WTC11 (cell line): ENCODE measurements at regions not wholly inside any gene's neighbourhood (a gene's known extent, or its start where the extent isn't known, plus 50 kb on each side); places are given as distances from the start of the nearest gene placed in this dataset.

Experiments
- ATAC-seq: fragments of 200-7000 bp; cut with Tn5 transposase; 2 replicates; pipeline ENCODE4 v1.10.0; 2021; ENCODE audit warnings: mild to moderate bottlenecking, moderate library complexity
- CTCF ChIA-PET: fragments of 300-600 bp; sonication (Branson Sonifier 250); formaldehyde crosslinking; loops from one replicate; lab custom pipeline; 2021; ENCODE audit warnings: antibody characterized with exemption; lab: Charles Lee
- POLR2A ChIA-PET: fragments of 350-600 bp; sonication (Branson Sonifier 250); formaldehyde crosslinking; loops from one replicate; lab custom pipeline; 2021; ENCODE audit warnings: antibody characterized with exemption; lab: Charles Lee
- DNase-seq: peaks from one replicate; pipeline ENCODE4 v3.0.0; 2021; ENCODE audit warnings: low spot score
- H3K27ac Mint-ChIP-seq: 2 replicates; pipeline ENCODE4 v1.8.0; 2021; ENCODE audit warnings: mixed read lengths
- H3K27me3 Mint-ChIP-seq: 2 replicates; pipeline ENCODE4 v1.8.0; 2021; ENCODE audit warnings: low read depth, mild to moderate bottlenecking, moderate library complexity, mixed read lengths
- H3K36me3 Mint-ChIP-seq: 2 replicates; pipeline ENCODE4 v1.8.0; 2021; ENCODE audit warnings: mixed read lengths
- H3K4me1 Mint-ChIP-seq: 2 replicates; pipeline ENCODE4 v1.8.0; 2022; ENCODE audit warnings: mixed read lengths
- H3K4me3 Mint-ChIP-seq: 2 replicates; pipeline ENCODE4 v1.8.0; 2021; ENCODE audit warnings: mild to moderate bottlenecking, moderate library complexity, mixed read lengths
- H3K9me3 Mint-ChIP-seq: 2 replicates; pipeline ENCODE4 v1.8.0; 2021; ENCODE audit warnings: mixed read lengths
- CREB1 ChIP-seq: sonication (generic); formaldehyde crosslinking; IDR thresholded peaks from 2 replicates; pipeline ENCODE4 v1.8.0; 2023; ENCODE audit warnings: mild to moderate bottlenecking, missing genetic modification reagents
- ELF4 ChIP-seq: sonication (generic); formaldehyde crosslinking; IDR thresholded peaks from 2 replicates; pipeline ENCODE4 v1.8.1; 2022; ENCODE audit warnings: low read depth, mild to moderate bottlenecking, moderate library complexity, missing genetic modification reagents
- EMX1 ChIP-seq: fragments of 250-450 bp; sonication (Bioruptor Pico); IDR thresholded peaks from 2 replicates; pipeline ENCODE4 v1.8.0; 2021; ENCODE audit warnings: mild to moderate bottlenecking
- ETV6 ChIP-seq: sonication (generic); formaldehyde crosslinking; IDR thresholded peaks from 2 replicates; pipeline ENCODE4 v1.8.1; 2022; ENCODE audit warnings: mild to moderate bottlenecking, missing genetic modification reagents
- NR3C1 ChIP-seq: sonication (generic); formaldehyde crosslinking; conservative IDR thresholded peaks from 2 replicates; pipeline ENCODE4 v1.8.1; 2023; ENCODE audit warnings: low read depth, mild to moderate bottlenecking, missing genetic modification reagents
- RORB ChIP-seq: fragments of 250-450 bp; sonication (Bioruptor Pico); IDR thresholded peaks from 2 replicates; pipeline ENCODE4 v1.9.0; 2021; ENCODE audit warnings: mild to moderate bottlenecking
- SMAD3 ChIP-seq: sonication (generic); formaldehyde crosslinking; IDR thresholded peaks from 2 replicates; pipeline ENCODE4 v1.8.0; 2022; ENCODE audit warnings: missing genetic modification reagents, mild to moderate bottlenecking, borderline replicate concordance
- SOX15 ChIP-seq: fragments of 250-450 bp; sonication (Bioruptor Pico); IDR thresholded peaks from 2 replicates; pipeline ENCODE4 v1.9.0; 2021; ENCODE audit warnings: mild to moderate bottlenecking
- SP1 ChIP-seq: sonication (generic); formaldehyde crosslinking; conservative IDR thresholded peaks from 2 replicates; pipeline ENCODE4 v1.8.1; 2022; ENCODE audit warnings: missing genetic modification reagents
- TCF7 ChIP-seq: sonication (generic); formaldehyde crosslinking; IDR thresholded peaks from 2 replicates; pipeline ENCODE4 v1.8.0; 2022; ENCODE audit warnings: mild to moderate bottlenecking, low read depth, missing genetic modification reagents, moderate library complexity
- TEAD1 ChIP-seq: sonication (generic); formaldehyde crosslinking; IDR thresholded peaks from 2 replicates; pipeline ENCODE4 v1.8.0; 2022; ENCODE audit warnings: mild to moderate bottlenecking, missing genetic modification reagents
- ZNF263 ChIP-seq: sonication (generic); formaldehyde crosslinking; IDR thresholded peaks from 2 replicates; pipeline ENCODE4 v1.8.1; 2022; ENCODE audit warnings: low read depth, mild to moderate bottlenecking, moderate library complexity, missing genetic modification reagents
- ZNF317 ChIP-seq: sonication (generic); formaldehyde crosslinking; IDR thresholded peaks from 2 replicates; pipeline ENCODE4 v1.8.1; 2023; ENCODE audit warnings: low read depth, mild to moderate bottlenecking, moderate library complexity, missing genetic modification reagents, borderline replicate concordance
- ZNF396 ChIP-seq: fragments of 250-450 bp; sonication (Bioruptor Pico); IDR thresholded peaks from 2 replicates; pipeline ENCODE4 v1.8.0; 2021; ENCODE audit warnings: mild to moderate bottlenecking, moderate library complexity, borderline replicate concordance
- ZNF416 ChIP-seq: fragments of 250-450 bp; sonication (Bioruptor Pico); IDR thresholded peaks from 2 replicates; pipeline ENCODE4 v1.9.0; 2021; ENCODE audit warnings: mild to moderate bottlenecking, inconsistent platforms
- TF ChIP-seq, protein P1 (sequence below): sonication (generic); formaldehyde crosslinking; IDR thresholded peaks from 2 replicates; pipeline ENCODE4 v1.8.1; 2023; ENCODE audit warnings: mild to moderate bottlenecking, moderate library complexity, missing genetic modification reagents
- TF ChIP-seq, protein P2 (sequence below): sonication (generic); formaldehyde crosslinking; IDR thresholded peaks from 2 replicates; pipeline ENCODE4 v1.8.0; 2022; ENCODE audit warnings: mild to moderate bottlenecking, missing genetic modification reagents
- TF ChIP-seq, protein P3 (sequence below): sonication (generic); formaldehyde crosslinking; IDR thresholded peaks from 2 replicates; pipeline ENCODE4 v1.8.1; 2022; ENCODE audit warnings: mild to moderate bottlenecking, missing genetic modification reagents, moderate library complexity, borderline replicate concordance
- TF ChIP-seq, protein P4 (sequence below): sonication (generic); formaldehyde crosslinking; IDR thresholded peaks from 2 replicates; pipeline ENCODE4 v1.8.1; 2023; ENCODE audit warnings: mild to moderate bottlenecking, missing genetic modification reagents, moderate library complexity
- TF ChIP-seq, protein P5 (sequence below): sonication (generic); formaldehyde crosslinking; IDR thresholded peaks from 2 replicates; pipeline ENCODE4 v1.8.1; 2022; ENCODE audit warnings: missing genetic modification reagents, borderline replicate concordance
- TF ChIP-seq, protein P6 (sequence below): sonication (generic); formaldehyde crosslinking; conservative IDR thresholded peaks from 2 replicates; pipeline ENCODE4 v1.8.1; 2023; ENCODE audit warnings: mild to moderate bottlenecking, low read depth, missing genetic modification reagents, moderate library complexity
- TF ChIP-seq, protein P7 (sequence below): sonication (generic); formaldehyde crosslinking; IDR thresholded peaks from 2 replicates; pipeline ENCODE4 v1.8.0; 2022; ENCODE audit warnings: missing genetic modification reagents

DNA sequence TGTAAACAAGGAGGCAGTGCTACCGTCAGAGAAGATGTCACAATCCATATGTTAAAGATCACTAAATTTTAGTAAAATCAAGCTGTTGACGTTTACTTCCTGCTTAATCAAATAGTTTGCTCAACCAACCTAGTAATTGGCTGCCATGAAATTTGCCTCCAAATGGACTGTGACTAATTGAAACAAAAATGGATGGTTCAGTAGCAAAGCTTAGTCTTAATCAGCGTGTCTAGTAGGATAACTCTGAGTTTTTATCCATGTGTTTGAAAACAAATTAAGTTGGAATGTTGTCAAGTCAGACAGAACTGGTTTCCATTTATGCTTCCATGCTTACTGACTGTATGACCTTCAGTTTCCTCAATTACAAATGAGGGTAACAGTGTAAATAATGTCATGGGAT is 1456.7 kb upstream of the CELF2 start:
- ChIA-PET CTCF (no interaction called here), POLR2A (no interaction called here)
- no peak overlapping the region for H3K27ac Mint-ChIP-seq
- DNase-seq, result no peak
- ATAC-seq, result no peak
- no peaks in the 10 kb centered on the region for H3K27me3 Mint-ChIP-seq
- H3K9me3 Mint-ChIP-seq, result no peaks in the 10 kb centered on the region
- TF ChIP-seq SP1 (CRISPR knock-in tag) (no peak), ZNF317 (CRISPR knock-in tag) (no peak), TEAD1 (CRISPR knock-in tag) (no peak), ZNF416 (no peak), SOX15 (CRISPR knock-in tag) (no peak), ELF4 (CRISPR knock-in tag) (no peak), TCF7 (no peak), ZNF396 (CRISPR knock-in tag) (no peak), RORB (CRISPR knock-in tag) (no peak), ZNF263 (no peak), ETV6 (no peak)
- TF ChIP-seq, protein P1, sequence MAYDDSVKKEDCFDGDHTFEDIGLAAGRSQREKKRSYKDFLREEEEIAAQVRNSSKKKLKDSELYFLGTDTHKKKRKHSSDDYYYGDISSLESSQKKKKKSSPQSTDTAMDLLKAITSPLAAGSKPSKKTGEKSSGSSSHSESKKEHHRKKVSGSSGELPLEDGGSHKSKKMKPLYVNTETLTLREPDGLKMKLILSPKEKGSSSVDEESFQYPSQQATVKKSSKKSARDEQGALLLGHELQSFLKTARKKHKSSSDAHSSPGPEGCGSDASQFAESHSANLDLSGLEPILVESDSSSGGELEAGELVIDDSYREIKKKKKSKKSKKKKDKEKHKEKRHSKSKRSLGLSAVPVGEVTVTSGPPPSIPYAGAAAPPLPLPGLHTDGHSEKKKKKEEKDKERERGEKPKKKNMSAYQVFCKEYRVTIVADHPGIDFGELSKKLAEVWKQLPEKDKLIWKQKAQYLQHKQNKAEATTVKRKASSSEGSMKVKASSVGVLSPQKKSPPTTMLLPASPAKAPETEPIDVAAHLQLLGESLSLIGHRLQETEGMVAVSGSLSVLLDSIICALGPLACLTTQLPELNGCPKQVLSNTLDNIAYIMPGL (CRISPR knock-in tag), result no peak
- TF ChIP-seq, protein P2, sequence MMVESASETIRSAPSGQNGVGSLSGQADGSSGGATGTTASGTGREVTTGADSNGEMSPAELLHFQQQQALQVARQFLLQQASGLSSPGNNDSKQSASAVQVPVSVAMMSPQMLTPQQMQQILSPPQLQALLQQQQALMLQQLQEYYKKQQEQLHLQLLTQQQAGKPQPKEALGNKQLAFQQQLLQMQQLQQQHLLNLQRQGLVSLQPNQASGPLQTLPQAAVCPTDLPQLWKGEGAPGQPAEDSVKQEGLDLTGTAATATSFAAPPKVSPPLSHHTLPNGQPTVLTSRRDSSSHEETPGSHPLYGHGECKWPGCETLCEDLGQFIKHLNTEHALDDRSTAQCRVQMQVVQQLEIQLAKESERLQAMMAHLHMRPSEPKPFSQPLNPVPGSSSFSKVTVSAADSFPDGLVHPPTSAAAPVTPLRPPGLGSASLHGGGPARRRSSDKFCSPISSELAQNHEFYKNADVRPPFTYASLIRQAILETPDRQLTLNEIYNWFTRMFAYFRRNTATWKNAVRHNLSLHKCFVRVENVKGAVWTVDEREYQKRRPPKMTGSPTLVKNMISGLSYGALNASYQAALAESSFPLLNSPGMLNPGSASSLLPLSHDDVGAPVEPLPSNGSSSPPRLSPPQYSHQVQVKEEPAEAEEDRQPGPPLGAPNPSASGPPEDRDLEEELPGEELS (CRISPR knock-in tag), result no peak
- TF ChIP-seq, protein P3, sequence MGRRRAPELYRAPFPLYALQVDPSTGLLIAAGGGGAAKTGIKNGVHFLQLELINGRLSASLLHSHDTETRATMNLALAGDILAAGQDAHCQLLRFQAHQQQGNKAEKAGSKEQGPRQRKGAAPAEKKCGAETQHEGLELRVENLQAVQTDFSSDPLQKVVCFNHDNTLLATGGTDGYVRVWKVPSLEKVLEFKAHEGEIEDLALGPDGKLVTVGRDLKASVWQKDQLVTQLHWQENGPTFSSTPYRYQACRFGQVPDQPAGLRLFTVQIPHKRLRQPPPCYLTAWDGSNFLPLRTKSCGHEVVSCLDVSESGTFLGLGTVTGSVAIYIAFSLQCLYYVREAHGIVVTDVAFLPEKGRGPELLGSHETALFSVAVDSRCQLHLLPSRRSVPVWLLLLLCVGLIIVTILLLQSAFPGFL (CRISPR knock-in tag), result no peak
- TF ChIP-seq, protein P4, sequence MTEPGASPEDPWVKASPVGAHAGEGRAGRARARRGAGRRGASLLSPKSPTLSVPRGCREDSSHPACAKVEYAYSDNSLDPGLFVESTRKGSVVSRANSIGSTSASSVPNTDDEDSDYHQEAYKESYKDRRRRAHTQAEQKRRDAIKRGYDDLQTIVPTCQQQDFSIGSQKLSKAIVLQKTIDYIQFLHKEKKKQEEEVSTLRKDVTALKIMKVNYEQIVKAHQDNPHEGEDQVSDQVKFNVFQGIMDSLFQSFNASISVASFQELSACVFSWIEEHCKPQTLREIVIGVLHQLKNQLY (CRISPR knock-in tag), result no peak
- TF ChIP-seq, protein P5, sequence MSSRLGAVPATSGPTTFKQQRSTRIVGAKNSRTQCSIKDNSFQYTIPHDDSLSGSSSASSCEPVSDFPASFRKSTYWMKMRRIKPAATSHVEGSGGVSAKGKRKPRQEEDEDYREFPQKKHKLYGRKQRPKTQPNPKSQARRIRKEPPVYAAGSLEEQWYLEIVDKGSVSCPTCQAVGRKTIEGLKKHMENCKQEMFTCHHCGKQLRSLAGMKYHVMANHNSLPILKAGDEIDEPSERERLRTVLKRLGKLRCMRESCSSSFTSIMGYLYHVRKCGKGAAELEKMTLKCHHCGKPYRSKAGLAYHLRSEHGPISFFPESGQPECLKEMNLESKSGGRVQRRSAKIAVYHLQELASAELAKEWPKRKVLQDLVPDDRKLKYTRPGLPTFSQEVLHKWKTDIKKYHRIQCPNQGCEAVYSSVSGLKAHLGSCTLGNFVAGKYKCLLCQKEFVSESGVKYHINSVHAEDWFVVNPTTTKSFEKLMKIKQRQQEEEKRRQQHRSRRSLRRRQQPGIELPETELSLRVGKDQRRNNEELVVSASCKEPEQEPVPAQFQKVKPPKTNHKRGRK, result no peak
- no peaks in the 10 kb centered on the region for H3K36me3 Mint-ChIP-seq
- H3K4me3 Mint-ChIP-seq, result no peak overlapping the region
- peaks cover 10% of the 10 kb centered on the region for H3K4me1 Mint-ChIP-seq

DNA sequence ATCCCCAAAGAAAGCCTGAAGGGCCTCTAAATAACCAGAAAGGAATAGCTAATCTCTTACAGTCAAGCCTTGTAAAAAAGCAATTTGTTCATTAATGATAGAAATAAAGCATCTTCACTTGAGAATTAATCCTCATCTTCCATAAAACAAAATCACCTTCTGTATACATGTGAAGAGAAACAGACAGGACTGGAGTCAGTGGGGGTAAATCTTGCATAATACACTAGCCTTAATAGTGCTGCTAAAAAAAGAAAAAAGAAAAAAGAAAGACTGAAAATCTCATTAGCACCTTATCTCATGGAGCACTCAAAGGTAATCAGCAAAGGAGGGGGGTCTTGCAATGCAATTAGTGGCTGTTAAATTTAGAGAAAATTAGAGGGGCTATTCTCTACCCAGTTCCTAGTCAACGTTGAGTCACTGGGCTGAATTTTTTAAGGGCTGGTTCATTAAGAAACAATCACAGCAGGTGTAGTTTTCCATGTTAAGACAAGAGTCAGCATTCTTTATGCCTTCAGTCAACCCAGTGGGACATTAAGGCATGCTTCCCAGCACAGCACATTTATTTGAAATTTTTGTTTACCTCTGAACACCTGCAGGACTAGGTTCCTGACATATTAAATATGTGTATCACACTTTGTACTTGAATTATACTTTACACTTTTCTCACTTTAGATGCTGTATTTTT is 1455.7 kb upstream of the CELF2 start:
- POLR2A ChIA-PET, result interaction anchor here (0.7 kb wide), 1 partner anchor 42 kb away, joined by 3 read pairs; no protein-coding TSS in a partner anchor
- 0 out of 2 replicates have a peak overlapping the region, but pooled peaks have one; percentile 6 for H3K27ac Mint-ChIP-seq
- no peaks in the 10 kb centered on the region for H3K9me3 Mint-ChIP-seq
- DNase-seq (no peak), ATAC-seq (no peak; the same call in 1 of the 2 replicates)
- H3K4me3 Mint-ChIP-seq, result no peak overlapping the region
- peaks cover 10% of the 10 kb centered on the region for H3K4me1 Mint-ChIP-seq
- CTCF ChIA-PET, result no interaction called here
- no peaks in the 10 kb centered on the region for H3K36me3 Mint-ChIP-seq
- H3K27me3 Mint-ChIP-seq, result no peaks in the 10 kb centered on the region
- TF ChIP-seq SMAD3 (CRISPR knock-in tag), result no peak
- TF ChIP-seq CREB1 (CRISPR knock-in tag), result no peak
- no peak for TF ChIP-seq EMX1
- no peak for TF ChIP-seq NR3C1
- TF ChIP-seq, protein P6, sequence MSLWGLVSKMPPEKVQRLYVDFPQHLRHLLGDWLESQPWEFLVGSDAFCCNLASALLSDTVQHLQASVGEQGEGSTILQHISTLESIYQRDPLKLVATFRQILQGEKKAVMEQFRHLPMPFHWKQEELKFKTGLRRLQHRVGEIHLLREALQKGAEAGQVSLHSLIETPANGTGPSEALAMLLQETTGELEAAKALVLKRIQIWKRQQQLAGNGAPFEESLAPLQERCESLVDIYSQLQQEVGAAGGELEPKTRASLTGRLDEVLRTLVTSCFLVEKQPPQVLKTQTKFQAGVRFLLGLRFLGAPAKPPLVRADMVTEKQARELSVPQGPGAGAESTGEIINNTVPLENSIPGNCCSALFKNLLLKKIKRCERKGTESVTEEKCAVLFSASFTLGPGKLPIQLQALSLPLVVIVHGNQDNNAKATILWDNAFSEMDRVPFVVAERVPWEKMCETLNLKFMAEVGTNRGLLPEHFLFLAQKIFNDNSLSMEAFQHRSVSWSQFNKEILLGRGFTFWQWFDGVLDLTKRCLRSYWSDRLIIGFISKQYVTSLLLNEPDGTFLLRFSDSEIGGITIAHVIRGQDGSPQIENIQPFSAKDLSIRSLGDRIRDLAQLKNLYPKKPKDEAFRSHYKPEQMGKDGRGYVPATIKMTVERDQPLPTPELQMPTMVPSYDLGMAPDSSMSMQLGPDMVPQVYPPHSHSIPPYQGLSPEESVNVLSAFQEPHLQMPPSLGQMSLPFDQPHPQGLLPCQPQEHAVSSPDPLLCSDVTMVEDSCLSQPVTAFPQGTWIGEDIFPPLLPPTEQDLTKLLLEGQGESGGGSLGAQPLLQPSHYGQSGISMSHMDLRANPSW (CRISPR knock-in tag), result no peak
- TF ChIP-seq, protein P7, sequence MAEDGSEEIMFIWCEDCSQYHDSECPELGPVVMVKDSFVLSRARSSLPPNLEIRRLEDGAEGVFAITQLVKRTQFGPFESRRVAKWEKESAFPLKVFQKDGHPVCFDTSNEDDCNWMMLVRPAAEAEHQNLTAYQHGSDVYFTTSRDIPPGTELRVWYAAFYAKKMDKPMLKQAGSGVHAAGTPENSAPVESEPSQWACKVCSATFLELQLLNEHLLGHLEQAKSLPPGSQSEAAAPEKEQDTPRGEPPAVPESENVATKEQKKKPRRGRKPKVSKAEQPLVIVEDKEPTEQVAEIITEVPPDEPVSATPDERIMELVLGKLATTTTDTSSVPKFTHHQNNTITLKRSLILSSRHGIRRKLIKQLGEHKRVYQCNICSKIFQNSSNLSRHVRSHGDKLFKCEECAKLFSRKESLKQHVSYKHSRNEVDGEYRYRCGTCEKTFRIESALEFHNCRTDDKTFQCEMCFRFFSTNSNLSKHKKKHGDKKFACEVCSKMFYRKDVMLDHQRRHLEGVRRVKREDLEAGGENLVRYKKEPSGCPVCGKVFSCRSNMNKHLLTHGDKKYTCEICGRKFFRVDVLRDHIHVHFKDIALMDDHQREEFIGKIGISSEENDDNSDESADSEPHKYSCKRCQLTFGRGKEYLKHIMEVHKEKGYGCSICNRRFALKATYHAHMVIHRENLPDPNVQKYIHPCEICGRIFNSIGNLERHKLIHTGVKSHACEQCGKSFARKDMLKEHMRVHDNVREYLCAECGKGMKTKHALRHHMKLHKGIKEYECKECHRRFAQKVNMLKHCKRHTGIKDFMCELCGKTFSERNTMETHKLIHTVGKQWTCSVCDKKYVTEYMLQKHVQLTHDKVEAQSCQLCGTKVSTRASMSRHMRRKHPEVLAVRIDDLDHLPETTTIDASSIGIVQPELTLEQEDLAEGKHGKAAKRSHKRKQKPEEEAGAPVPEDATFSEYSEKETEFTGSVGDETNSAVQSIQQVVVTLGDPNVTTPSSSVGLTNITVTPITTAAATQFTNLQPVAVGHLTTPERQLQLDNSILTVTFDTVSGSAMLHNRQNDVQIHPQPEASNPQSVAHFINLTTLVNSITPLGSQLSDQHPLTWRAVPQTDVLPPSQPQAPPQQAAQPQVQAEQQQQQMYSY (CRISPR knock-in tag), result no peak
